ENCODE measurements at regions not wholly inside any gene's neighbourhood (a gene's known extent, or its start where the extent isn't known, plus 50 kb on each side); places are given as distances from the start of the nearest gene placed in this dataset.
A peak's percentile ranks its signal among the peaks of the same experiment; 100 is the strongest.

- H3K56ac ChIP-seq (replicated peaks; ENCODE audit: insufficient read length, low read depth, low read length), result no peak overlapping the region
- no peak overlapping the region for H3K14ac ChIP-seq (ENCODE audit: insufficient read length)
- 0 out of 2 replicates have a peak overlapping the region, but pooled peaks have one; percentile 42 for H2AFZ ChIP-seq (ENCODE audit: low read length)
- ChIA-PET CTCF (ENCODE audit: partially characterized antibody) (no interaction called here), POLR2A (ENCODE audit: partially characterized antibody) (no interaction called here)
- no peak overlapping the region for H2AK5ac ChIP-seq (ENCODE audit: low read depth, low read length)
- no peak overlapping the region for H3K4me3 ChIP-seq (ENCODE audit: extremely low read depth in 1 of 4, insufficient read depth in 2 of 4, low read depth in 3 of 4, low read length in 4 of 4)
- 0 out of 2 replicates have a peak overlapping the region, but pooled peaks have one; percentile 10 for H2BK20ac ChIP-seq (ENCODE audit: low read length)
- H4K8ac ChIP-seq (ENCODE audit: extremely low read depth, insufficient read depth, low read length), result no peak overlapping the region
- H3K23me2 ChIP-seq (ENCODE audit: low read depth, low read length), result peaks cover 4% of the 10 kb centered on the region
- no peaks in the 10 kb centered on the region for H3K79me1 ChIP-seq (ENCODE audit: low read depth, low read length)
- no peaks in the 10 kb centered on the region for H3K36me3 ChIP-seq (ENCODE audit: control insufficient read depth in 2 of 4, insufficient read depth in 4 of 4, low read length in 3 of 4)
- no peak overlapping the region for H3K27ac ChIP-seq (ENCODE audit: low read depth, low read length)
- no peak overlapping the region for H2BK120ac ChIP-seq (replicated peaks; ENCODE audit: low read depth, low read length)
- no peak overlapping the region for H3K23ac ChIP-seq (ENCODE audit: insufficient read length)
- H2BK12ac ChIP-seq (ENCODE audit: low read depth, low read length), result no peak overlapping the region
- no peak overlapping the region for H4K91ac ChIP-seq (replicated peaks; ENCODE audit: insufficient read length, low read length)
- 70% methylated on average over 4 of the region's 4 CpGs; no CpG with 5 or more reads in 1 of the 2 experiments for WGBS, 2 experiments (ENCODE audit: extremely low coverage in 1 of 2, insufficient coverage in 1 of 2, insufficient read length in 1 of 2, insufficient replicate concordance in 2 of 2, low coverage in 1 of 2, low lambda C conversion rate in 2 of 2, missing lambda C conversion rate in 1 of 2)
- H2BK5ac ChIP-seq (ENCODE audit: low read depth, low read length), result no peak overlapping the region
- peaks cover 0 to 2% of the 10 kb centered on the region in 2 experiments for H4K20me1 ChIP-seq (replicated peaks in 1 of 2; ENCODE audit: control insufficient read depth in 1 of 2, insufficient read depth in 2 of 2, low read length in 2 of 2)
- no peaks in the 10 kb centered on the region for H3K27me3 ChIP-seq (replicated peaks in 1 of 4; ENCODE audit: control insufficient read depth in 3 of 4, extremely low read depth in 1 of 4, insufficient read depth in 3 of 4, low read length in 3 of 4)
- no peaks in the 10 kb centered on the region for H3K79me2 ChIP-seq (ENCODE audit: control insufficient read depth in 1 of 2, insufficient read depth in 2 of 2, low read length in 2 of 2)
- no peak overlapping the region for H3K9ac ChIP-seq (replicated peaks in 1 of 4; ENCODE audit: extremely low read depth in 1 of 4, low read depth in 3 of 4, low read length in 3 of 4)
- H3K4ac ChIP-seq (replicated peaks; ENCODE audit: insufficient read length, low read depth, low read length), result no peak overlapping the region
- no peak overlapping the region for H3K18ac ChIP-seq (ENCODE audit: extremely low read depth, low read length)
- DNase-seq (ENCODE audit: low read depth in 1 of 2, low spot score in 2 of 2), result no peak
- H4K5ac ChIP-seq (ENCODE audit: insufficient read length, low read depth, low read length), result no peak overlapping the region
- H2BK15ac ChIP-seq (ENCODE audit: low read length), result no peak overlapping the region
- no peak overlapping the region for H3K4me2 ChIP-seq (ENCODE audit: insufficient read depth in 1 of 2, low read depth in 2 of 2, low read length in 2 of 2)
- no peak for FAIRE-seq
- H3K4me1 ChIP-seq (replicated peaks in 1 of 4; ENCODE audit: control insufficient read depth in 3 of 4, insufficient read depth in 4 of 4, low read length in 3 of 4), result peaks cover 0 to 7% (median 3%) of the 10 kb centered on the region in 4 experiments; a peak in 4 of 7 replicates
- H3K9me3 ChIP-seq (ENCODE audit: insufficient read depth in 2 of 2, low read depth in 1 of 2, low read length in 1 of 2), result no peaks in the 10 kb centered on the region
- TF ChIP-seq CBX8 (IDR thresholded peaks at IDR 0.05; ENCODE audit: borderline replicate concordance, low read depth, low read length) (no peak), POU5F1 (IDR thresholded peaks at IDR 0.05; ENCODE audit: low read depth, low read length) (no peak), NRF1 (IDR thresholded peaks at IDR 0.05; ENCODE audit: low read depth, low read length) (no peak), ASH2L (IDR thresholded peaks at IDR 0.05; ENCODE audit: low read length) (no peak), SRF (IDR thresholded peaks at IDR 0.05; ENCODE audit: low read depth, low read length) (no peak), ATF3 (IDR thresholded peaks at IDR 0.05; ENCODE audit: insufficient read depth, low read depth, low read length) (no peak), KDM5A (IDR thresholded peaks at IDR 0.05; ENCODE audit: low read length) (no peak)
These were observed 120.2 kb downstream of the ICE1 start for GRCh38 chr5:5542654-5543053.

Measured in H1 (cell line).